HepG2 (cell line): ENCODE measurements at regions not wholly inside any gene's neighbourhood (a gene's known extent, or its start where the extent isn't known, plus 50 kb on each side); places are given as distances from the start of the nearest gene placed in this dataset.

Source experiments
- ATAC-seq: fragments of 200-7000 bp; cut with Tn5 transposase; 3 replicates; pipeline ENCODE4 v1.9.1; 2020; ENCODE audit warnings: mild to moderate bottlenecking, moderate library complexity
- BruUV-seq: library from RNA; stranded (reverse); fragments of 400-500 nt; replicated peaks from 2 replicates; lab custom pipeline; 2021; lab: Mats Ljungman, UMichigan
- CTCF ChIA-PET: fragments of 300-600 bp; formaldehyde crosslinking; extraction: SDS; loops from one replicate; lab custom pipeline; 2021; ENCODE audit warnings: low total read pairs, inconsistent platforms, low intra/inter-chr PET ratio; lab: Yijun Ruan, JAX
- POLR2A ChIA-PET: fragments of 350-600 bp; sonication (Branson Sonifier 250); formaldehyde crosslinking; loops from one replicate; lab custom pipeline; 2020; ENCODE audit warnings: antibody characterized with exemption, inconsistent platforms; lab: Yijun Ruan, JAX
- DNase-seq: peaks from one replicate; pipeline ENCODE4 v3.0.0-alpha.2; 2015; ENCODE audit warnings: low spot score
- FAIRE-seq: peaks from 3 replicates; lab custom pipeline; 2011; peaks lifted over from hg19 to GRCh38; lab: Jason Lieb, UNC
- H2AFZ ChIP-seq: one replicate; pipeline ENCODE4 v1.6.1; 2011; ENCODE audit warnings: low read length, inconsistent platforms
- H3K27ac ChIP-seq: fragments of 300-600 bp; 3 replicates; pipeline ENCODE4 v1.8.0; 2011; ENCODE audit warnings: mixed run types, mild to moderate bottlenecking, mixed read lengths, low read length, inconsistent platforms; ENCODE audit not compliant: insufficient read depth; ENCODE audit errors: extremely low read length
- H3K27me3 ChIP-seq, 2 experiments: fragments of 200-600 bp in 1 of 2; 2 replicates in 1 of 2; 3 replicates in 1 of 2; pipeline versions ENCODE4 v1.6.0 to v1.8.0; 2011; ENCODE audit warnings: low read length in 2 of 2, mild to moderate bottlenecking in 2 of 2, moderate library complexity in 2 of 2, inconsistent platforms in 1 of 2; ENCODE audit not compliant: insufficient read depth in 2 of 2, control insufficient read depth in 1 of 2
- H3K36me3 ChIP-seq, 2 experiments: fragments of 200-600 bp in 1 of 2; replicated peaks in 1 of 2; 2 replicates in 1 of 2; 3 replicates in 1 of 2; pipeline versions ENCODE4 v1.5.1 to v1.8.0; 2011; ENCODE audit warnings: low read length in 2 of 2, inconsistent platforms in 1 of 2; ENCODE audit not compliant: insufficient read depth in 2 of 2, control insufficient read depth in 1 of 2
- H3K4me1 ChIP-seq: 2 replicates; pipeline ENCODE4 v1.5.1; 2012; ENCODE audit warnings: low read length, inconsistent platforms; ENCODE audit not compliant: insufficient read depth
- H3K4me2 ChIP-seq: 2 replicates; pipeline ENCODE4 v1.6.0; 2011; ENCODE audit warnings: low read depth, low read length, inconsistent platforms
- H3K4me3 ChIP-seq, 3 experiments: fragments of 200-600 bp in 1 of 3; sonication (generic), shearing (Covaris generic) in 1 of 3; replicated peaks in 1 of 3; 2 replicates each; pipeline ENCODE4 v1.5.1; 2011 to 2016; ENCODE audit warnings: low read length in 3 of 3, inconsistent platforms in 2 of 3, low read depth in 2 of 3, mild to moderate bottlenecking in 2 of 3, control low read depth in 1 of 3, mixed read lengths in 1 of 3; ENCODE audit not compliant: insufficient read depth in 1 of 3
- H3K79me2 ChIP-seq: one replicate; pipeline ENCODE4 v1.6.1; 2011; ENCODE audit warnings: low read length, inconsistent platforms; ENCODE audit not compliant: insufficient read depth
- H3K9ac ChIP-seq: 2 replicates; pipeline ENCODE4 v1.6.0; 2011; ENCODE audit warnings: mild to moderate bottlenecking, low read depth, low read length, inconsistent platforms; ENCODE audit not compliant: insufficient read depth
- H3K9me3 ChIP-seq: 2 replicates; pipeline ENCODE4 v1.5.1; 2012; ENCODE audit warnings: mild to moderate bottlenecking, low read length
- H4K20me1 ChIP-seq: 2 replicates; pipeline ENCODE4 v1.6.0; 2011; ENCODE audit warnings: inconsistent platforms, mild to moderate bottlenecking, low read length, moderate library complexity; ENCODE audit not compliant: insufficient read depth
- CC2D1A ChIP-seq: sonication (generic); formaldehyde crosslinking; IDR thresholded peaks from 2 replicates; pipeline ENCODE4 v1.8.1; 2023; ENCODE audit warnings: mild to moderate bottlenecking, missing genetic modification reagents
- ELF4 ChIP-seq: sonication (generic); formaldehyde crosslinking; IDR thresholded peaks from 2 replicates; pipeline ENCODE4 v1.5.0; 2020; ENCODE audit warnings: missing genetic modification reagents, mild to moderate bottlenecking, moderate library complexity, borderline replicate concordance
- MED13 ChIP-seq: sonication (generic); formaldehyde crosslinking; IDR thresholded peaks from 2 replicates; pipeline ENCODE4 v1.5.0; 2020; ENCODE audit warnings: missing genetic modification reagents
- MEIS1 ChIP-seq: sonication (generic); formaldehyde crosslinking; IDR thresholded peaks from 2 replicates; pipeline ENCODE4 v1.9.0; 2021; ENCODE audit warnings: mild to moderate bottlenecking, missing genetic modification reagents, moderate library complexity, borderline replicate concordance
- RAD51 ChIP-seq: fragments of 450-650 bp; IDR thresholded peaks from 2 replicates; pipeline ENCODE4 v1.6.1; 2016; ENCODE audit warnings: borderline replicate concordance
- ZNF160 ChIP-seq: sonication (generic); formaldehyde crosslinking; IDR thresholded peaks from 2 replicates; pipeline ENCODE4 v1.8.0; 2022; ENCODE audit warnings: mild to moderate bottlenecking, inconsistent platforms, missing genetic modification reagents
- ZNF572 ChIP-seq: sonication (generic); formaldehyde crosslinking; IDR thresholded peaks from 2 replicates; pipeline ENCODE4 v1.5.1; 2020; ENCODE audit warnings: mild to moderate bottlenecking, missing genetic modification reagents
- ZNF83 ChIP-seq: sonication (generic); formaldehyde crosslinking; IDR thresholded peaks from 2 replicates; pipeline ENCODE4 v1.4.0; 2020; ENCODE audit warnings: missing genetic modification reagents, mild to moderate bottlenecking, borderline replicate concordance
- ZSCAN31 ChIP-seq: sonication (generic); formaldehyde crosslinking; IDR thresholded peaks from 2 replicates; pipeline ENCODE4 v1.5.0; 2020; ENCODE audit warnings: low read depth, mild to moderate bottlenecking, missing genetic modification reagents
- ZSCAN5A ChIP-seq: sonication (generic); formaldehyde crosslinking; IDR thresholded peaks from 2 replicates; pipeline ENCODE4 v1.8.0; 2022; ENCODE audit warnings: mild to moderate bottlenecking, missing genetic modification reagents, borderline replicate concordance
- WGBS: methylation state at CpG from one replicate; pipeline ENCODE4 v1.1.6; 2017; ENCODE audit warnings: low lambda C conversion rate; 5-methylcytosine and 5-hydroxymethylcytosine counted together
- in situ Hi-C: cut with HindIII; loops from 2 replicates; pipeline ENCODE4 v1.10.0; 2017; ENCODE audit warnings: low pct_unique_long_range_greater_than_20kb; ENCODE audit not compliant: extremely low pct_ligation_motif_present
- intact Hi-C: fragments of 100-400 bp; cut with micrococcal nuclease; formaldehyde crosslinking; loops from one replicate; pipeline ENCODE4 v1.10.0; 2022; ENCODE audit not compliant: unreplicated experiment

DNA sequence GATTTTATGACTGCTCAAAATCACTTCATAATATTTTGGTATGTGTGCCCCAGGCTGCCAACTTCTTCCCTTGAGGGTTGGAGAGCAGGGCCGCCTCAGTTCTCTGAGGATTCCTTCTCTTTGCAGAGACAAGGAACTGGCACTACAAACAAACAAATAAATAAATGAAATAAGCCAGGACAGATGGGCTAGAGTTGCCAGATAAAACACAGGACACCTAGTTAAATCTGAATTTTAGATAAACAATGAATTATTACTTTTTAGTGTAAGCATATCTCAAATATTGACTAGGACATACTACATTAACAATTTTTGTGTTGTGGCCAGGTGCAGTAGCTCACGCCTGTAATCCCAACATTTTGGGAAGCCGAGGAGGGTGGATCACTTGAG, 122.5 kb downstream of the FHDC1 start (continued):
- TF ChIP-seq RAD51 = no peak
- TF ChIP-seq CC2D1A = no peak
- no peak for TF ChIP-seq ZNF572 (CRISPR knock-in tag)
- no peak for TF ChIP-seq ZSCAN31 (CRISPR knock-in tag)
- TF ChIP-seq ZSCAN5A (CRISPR knock-in tag) = no peak
- TF ChIP-seq ZNF160 (CRISPR knock-in tag) = no peak
- TF ChIP-seq MED13 (CRISPR knock-in tag) = no peak
- TF ChIP-seq, all 625 proteins: peak for 0

- Histone ChIP-seq H3K9ac (no peak overlapping the region), H4K20me1 (no peaks in the 10 kb centered on the region), H3K4me2 (no peak overlapping the region), H3K27me3 (0 out of 5 replicates have a peak, but pooled peaks cover 0 to 1% of the 10 kb centered on the region in 2 experiments), H3K4me3 (no peak overlapping the region), H2AFZ (no peak overlapping the region), H3K36me3 (no peaks in the 10 kb centered on the region), H3K4me1 (peaks cover 21% of the 10 kb centered on the region), H3K79me2 (no peaks in the 10 kb centered on the region), H3K27ac (no peak overlapping the region), H3K9me3 (no peaks in the 10 kb centered on the region)
- BruUV-seq = no TSS peak
- ATAC-seq = no peak
- no peak for DNase-seq
- ChIA-PET POLR2A (no interaction called here), CTCF (no interaction called here)
- WGBS = 56% methylated on average over 5 of the region's 6 CpGs
- TF ChIP-seq ELF4 (CRISPR knock-in tag) (no peak), MEIS1 (no peak), ZNF83 (CRISPR knock-in tag) (no peak)
- in situ Hi-C loops = no loop called here
- intact Hi-C loops = loop anchor here (10.0 kb wide), 1 partner anchor 65 kb away; no protein-coding TSS in a partner anchor
- no peak for FAIRE-seq
Observed at GRCh38 chr4:153060196-153060595, 124.1 kb downstream of the FHDC1 start.
